Renal cortical epithelial cell (primary cell): ENCODE measurements at regions not wholly inside any gene's neighbourhood (a gene's known extent, or its start where the extent isn't known, plus 50 kb on each side); places are given as distances from the start of the nearest gene placed in this dataset.
"Not testable (repeated sequence)": the region's sequence is repeated elsewhere in the genome, so short reads cannot be mapped to it uniquely, and the experiment has no call there.

Experiments
- DNase-seq: peaks from one replicate; pipeline ENCODE4 v3.0.0-alpha.2; 2011; ENCODE audit warnings: low read depth

- DNase-seq = no peak
Measured at GRCh38 chr4:187910741-187911140, 84.8 kb upstream of the ZFP42 start.

- DNase-seq = not testable (repeated sequence)
Measured at GRCh38 chr4:187915406-187915805, 80.2 kb upstream of the ZFP42 start.

GRCh38 chr4:187919966-187920365 is 75.6 kb upstream of the ZFP42 start:
- DNase-seq = no peak

GRCh38 chr4:187921946-187922623 is 73.5 kb upstream of the ZFP42 start:
- DNase-seq = no peak

- no peak for DNase-seq
Measured at GRCh38 chr4:187929024-187929423, 66.5 kb upstream of the ZFP42 start.

GRCh38 chr4:187934766-187935165 is 60.8 kb upstream of the ZFP42 start:
- DNase-seq = no peak

- no peak for DNase-seq
Measured at GRCh38 chr4:187937557-187937956, 58.0 kb upstream of the ZFP42 start.

- no peak for DNase-seq
Measured at GRCh38 chr4:187940299-187940698, 55.3 kb upstream of the ZFP42 start.

GRCh38 chr4:187942968-187943367 is 52.6 kb upstream of the ZFP42 start:
- no peak for DNase-seq

- no peak for DNase-seq
Measured at GRCh38 chr4:187944179-187944578, 51.4 kb upstream of the ZFP42 start.
